ENCODE measurements at regions not wholly inside any gene's neighbourhood (a gene's known extent, or its start where the extent isn't known, plus 50 kb on each side); places are given as distances from the start of the nearest gene placed in this dataset.

DNA sequence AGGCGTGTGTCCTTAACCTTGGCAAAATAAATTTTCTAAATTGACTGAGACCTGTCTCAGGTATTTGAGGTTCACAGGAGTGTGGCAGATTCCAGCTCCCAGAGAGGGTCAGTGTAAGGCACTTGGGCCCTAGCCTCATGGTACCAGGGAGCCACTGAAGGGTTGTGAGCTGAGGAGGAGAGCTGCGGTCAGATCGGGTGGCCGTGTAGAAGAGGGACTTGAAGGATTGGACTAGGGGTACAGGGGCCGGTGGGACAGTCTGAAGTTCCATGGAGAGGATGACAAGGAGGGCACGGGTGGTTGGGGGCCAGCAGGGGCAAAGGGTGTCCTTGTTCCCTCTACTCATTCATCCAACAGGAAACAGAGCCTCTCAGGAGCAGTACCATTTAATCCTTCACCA lies 327.0 kb upstream of the HS6ST1 start:
- TF ChIP-seq CTCF (IDR thresholded peaks at IDR 0.05; ENCODE audit: insufficient read depth, low read length) (no peak), POLR2AphosphoS5 (IDR thresholded peaks at IDR 0.05; ENCODE audit: low read depth) (no peak), REST (IDR thresholded peaks at IDR 0.05; ENCODE audit: insufficient replicate concordance, low read depth) (no peak), SPI1 (IDR thresholded peaks at IDR 0.05; ENCODE audit: borderline replicate concordance, low read depth) (no peak), GABPA (IDR thresholded peaks at IDR 0.05; ENCODE audit: low read depth) (no peak)

Measured in HL-60 (cell line).